GM19035 (cell line): ENCODE measurements at regions not wholly inside any gene's neighbourhood (a gene's known extent, or its start where the extent isn't known, plus 50 kb on each side); places are given as distances from the start of the nearest gene placed in this dataset.

Source experiments
- ATAC-seq: cut with Tn5 transposase; IDR thresholded peaks from one replicate; pipeline ENCODE4 v1.9.1; 2021; ENCODE audit not compliant: unreplicated experiment

DNA sequence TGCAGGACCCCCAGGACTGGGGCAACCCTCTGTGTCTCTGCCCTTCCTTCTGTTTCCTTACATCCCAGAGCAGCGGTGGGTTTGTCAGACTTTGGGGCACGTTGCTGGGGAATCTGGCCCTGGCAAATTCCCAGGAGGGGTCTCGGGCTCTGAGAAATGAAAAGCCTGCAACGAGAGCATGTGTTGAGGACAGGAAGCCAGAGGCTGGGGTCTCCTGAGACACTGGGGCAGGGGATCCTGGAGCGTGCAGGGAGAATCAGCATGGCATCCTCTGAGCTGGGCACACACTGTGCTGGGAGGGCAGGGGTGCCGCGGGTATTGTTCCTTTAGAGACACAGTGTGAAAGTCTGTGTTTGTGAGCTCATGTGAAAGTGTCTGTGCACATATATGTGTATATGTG is 279.9 kb upstream of the PPP2R2D start:
- no peak for ATAC-seq

DNA sequence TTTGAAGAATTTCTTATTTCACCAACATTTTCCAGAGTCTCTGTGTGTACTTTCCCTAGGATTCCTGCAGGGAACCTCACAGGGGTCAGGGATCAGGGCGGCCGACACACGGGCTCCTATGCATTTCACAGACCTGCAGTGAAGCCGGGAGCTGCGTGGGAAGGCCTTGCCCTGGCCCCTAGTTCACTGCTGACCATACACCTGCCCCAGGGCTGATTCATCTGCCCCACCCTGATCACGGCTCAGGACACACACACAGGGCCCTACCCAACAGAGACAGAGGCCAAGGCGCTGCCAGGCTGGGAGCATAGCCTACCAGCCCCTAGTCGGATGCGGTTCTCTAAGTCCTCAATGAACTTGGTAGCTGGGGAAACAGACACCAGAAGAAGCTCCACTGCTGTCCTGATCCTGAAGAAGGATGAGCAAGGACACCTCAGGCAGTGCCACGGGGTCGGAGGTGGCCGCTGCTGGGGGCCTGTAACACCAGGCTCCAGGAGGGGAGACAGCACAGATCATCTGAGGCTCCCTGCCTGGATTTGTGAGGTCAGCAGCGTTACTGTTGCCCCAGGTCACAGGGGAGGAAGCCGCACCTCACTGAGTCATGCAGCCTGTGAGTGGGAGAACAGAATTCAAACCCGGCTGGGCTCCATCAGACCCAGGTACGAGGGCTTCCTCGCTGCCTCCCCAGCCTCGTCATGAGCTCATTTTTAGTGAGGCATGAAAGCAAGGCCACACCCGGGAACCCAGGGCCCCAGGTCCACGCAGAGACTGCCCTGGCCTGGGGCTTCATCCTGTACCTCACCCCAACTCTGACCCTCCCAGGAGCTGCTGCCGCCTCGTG is 278.8 kb upstream of the PPP2R2D start:
- no peak for ATAC-seq

DNA sequence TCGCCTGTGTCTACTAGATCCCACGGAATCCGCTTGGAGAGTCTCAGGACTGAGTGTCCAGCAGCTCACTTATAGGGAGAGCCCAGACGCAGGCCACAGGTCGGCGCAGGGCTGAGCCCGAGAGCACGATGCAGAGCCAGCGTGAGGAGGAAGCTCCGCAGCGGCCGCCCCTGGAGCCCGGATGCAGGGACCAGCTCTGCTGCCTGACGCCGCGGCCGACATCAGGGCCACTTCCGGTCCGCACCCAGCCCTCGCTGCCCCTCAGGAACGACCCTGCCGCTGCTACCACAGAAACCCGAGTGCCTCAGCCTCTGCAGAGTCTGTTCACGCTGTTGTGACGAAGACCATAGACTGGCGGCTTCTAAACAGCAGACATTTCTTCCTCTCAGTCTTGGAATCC is 275.8 kb upstream of the PPP2R2D start:
- ATAC-seq: no peak

DNA sequence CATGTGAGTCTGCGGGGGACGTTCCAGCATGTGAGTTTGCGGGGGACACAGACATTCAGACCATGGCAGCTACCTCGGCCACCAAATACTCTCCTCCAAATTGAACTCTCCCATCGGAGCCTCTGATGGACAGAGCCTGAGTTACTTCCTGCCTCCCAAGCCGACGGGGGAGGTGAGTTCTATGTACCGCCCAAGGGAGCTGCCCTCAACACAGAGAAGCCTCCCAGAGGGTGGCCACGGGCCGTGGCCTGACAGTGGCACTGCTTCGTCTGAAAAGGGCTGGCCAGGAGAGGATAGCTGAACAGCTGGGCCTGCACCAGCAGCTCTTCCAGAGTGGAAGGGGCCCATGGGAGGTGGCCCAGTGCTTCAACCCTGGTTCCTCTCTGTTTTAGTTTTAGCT is 274.5 kb upstream of the PPP2R2D start:
- ATAC-seq: no peak

DNA sequence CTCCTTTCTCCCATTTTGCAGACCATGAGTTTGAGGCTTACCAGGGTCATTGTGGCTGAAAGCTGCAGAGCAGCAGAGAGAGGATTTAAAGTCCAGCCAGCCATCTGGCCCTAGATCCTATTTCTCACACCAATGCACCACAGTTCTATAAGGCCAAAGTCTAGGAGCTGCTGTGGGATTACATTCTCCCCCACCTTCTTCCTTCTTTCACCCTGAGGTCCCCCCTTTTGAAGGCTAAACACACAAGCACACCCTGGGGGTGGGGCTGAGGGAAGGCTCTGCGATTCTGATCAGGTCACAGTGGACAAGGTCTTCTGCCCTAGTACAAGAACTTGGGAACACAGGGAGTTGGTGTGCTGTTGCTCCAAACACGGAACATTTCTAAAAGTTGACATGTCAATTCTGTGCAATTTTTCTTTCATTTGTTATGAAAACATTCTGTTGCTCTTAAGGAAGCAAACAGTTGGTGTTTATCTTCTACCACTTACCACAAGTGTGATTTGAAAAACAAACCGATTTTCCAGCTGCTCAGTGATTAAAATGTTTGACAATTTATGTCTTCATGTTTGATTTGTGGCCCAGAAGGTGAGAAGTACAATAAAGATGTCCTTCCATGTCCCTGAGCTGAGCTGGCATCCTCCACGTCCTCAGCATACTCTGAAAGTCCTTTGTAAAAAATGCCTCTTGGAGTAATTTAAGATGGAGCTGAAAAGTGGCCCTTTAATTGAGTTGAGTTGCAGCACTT is 271.6 kb upstream of the PPP2R2D start:
- no peak for ATAC-seq

DNA sequence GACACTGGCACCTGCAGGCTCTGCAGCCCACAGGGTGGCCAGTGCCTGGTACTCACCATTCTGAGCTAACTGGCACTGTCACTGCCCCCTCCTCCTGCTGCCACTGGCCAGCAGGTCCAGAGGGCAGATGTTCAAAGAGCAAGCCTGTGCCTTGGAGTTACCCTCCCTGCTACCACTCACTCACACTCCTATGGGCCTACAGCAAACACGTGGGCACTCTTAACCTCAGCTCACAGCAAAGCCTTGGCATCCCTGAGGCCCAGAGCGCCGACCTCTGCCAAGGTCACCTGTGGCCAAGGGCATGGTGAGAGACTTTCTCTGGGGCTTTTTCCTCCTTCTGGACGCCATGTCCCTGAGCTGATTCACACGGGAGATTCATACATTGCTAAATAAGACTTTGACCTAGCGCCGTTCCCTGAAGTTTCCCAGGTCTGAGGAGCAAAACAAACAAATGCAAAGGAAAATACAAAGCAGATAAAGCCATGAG is 270.0 kb upstream of the PPP2R2D start:
- ATAC-seq: no peak

DNA sequence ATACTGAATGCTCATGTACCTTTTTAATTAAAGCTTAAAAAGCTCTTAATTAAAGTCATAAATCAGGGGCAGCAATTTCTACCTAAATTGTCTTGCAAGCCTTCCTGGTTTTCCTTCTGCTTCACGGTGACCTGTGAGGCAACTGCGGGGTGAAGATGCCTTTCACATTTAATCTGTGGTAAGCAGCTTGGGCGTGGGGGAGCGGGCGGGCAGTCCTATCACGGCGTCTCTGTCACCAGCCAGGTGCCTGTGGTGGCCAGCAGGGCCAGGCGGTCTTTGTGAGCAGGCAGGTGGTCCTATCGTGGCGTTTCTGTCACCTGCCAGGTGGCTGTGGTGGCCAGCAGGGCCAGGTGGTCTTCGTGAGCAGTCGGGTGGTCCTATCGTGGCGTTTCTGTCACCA is 269.2 kb upstream of the PPP2R2D start:
- no peak for ATAC-seq

DNA sequence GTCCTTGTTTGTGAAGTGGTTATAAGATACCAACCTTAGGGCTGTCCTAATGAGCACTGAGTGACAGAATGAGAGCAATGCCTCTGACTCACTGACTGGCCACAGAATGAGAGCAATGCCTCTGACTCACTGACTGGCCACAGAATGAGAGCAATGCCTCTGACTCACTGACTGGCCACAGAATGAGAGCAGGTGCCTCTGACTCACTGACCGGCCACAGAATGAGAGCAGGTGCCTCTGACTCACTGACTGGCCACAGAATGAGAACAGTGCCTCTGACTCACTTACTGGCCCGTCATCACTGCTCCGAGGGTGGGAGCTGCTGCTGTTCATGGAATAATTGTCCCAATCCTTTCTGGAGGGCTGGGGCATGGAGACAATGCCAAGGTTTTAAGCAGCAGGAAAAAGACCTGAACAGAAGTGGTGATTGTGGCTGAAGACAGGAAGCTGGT is 265.2 kb upstream of the PPP2R2D start:
- no peak for ATAC-seq

DNA sequence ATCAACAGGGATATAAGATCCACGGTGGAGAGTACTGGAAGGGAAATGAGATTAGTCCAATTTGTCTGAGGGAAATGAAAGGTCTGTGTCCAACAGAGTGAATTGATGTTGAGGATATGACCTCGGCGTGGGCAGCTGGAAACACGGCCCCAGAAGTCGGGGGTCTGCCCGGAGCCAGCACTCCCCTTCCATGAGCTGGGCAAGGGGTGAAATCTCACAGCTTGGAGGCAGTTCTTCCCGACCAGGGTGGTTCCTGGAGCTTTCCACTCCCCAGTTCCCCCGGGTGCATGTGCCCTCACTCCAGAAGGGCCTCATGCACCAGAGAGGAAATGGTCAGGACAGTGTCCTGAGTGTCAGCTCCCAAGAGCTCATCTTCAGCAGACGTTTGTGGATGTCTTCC is 264.7 kb upstream of the PPP2R2D start:
- ATAC-seq: no peak

DNA sequence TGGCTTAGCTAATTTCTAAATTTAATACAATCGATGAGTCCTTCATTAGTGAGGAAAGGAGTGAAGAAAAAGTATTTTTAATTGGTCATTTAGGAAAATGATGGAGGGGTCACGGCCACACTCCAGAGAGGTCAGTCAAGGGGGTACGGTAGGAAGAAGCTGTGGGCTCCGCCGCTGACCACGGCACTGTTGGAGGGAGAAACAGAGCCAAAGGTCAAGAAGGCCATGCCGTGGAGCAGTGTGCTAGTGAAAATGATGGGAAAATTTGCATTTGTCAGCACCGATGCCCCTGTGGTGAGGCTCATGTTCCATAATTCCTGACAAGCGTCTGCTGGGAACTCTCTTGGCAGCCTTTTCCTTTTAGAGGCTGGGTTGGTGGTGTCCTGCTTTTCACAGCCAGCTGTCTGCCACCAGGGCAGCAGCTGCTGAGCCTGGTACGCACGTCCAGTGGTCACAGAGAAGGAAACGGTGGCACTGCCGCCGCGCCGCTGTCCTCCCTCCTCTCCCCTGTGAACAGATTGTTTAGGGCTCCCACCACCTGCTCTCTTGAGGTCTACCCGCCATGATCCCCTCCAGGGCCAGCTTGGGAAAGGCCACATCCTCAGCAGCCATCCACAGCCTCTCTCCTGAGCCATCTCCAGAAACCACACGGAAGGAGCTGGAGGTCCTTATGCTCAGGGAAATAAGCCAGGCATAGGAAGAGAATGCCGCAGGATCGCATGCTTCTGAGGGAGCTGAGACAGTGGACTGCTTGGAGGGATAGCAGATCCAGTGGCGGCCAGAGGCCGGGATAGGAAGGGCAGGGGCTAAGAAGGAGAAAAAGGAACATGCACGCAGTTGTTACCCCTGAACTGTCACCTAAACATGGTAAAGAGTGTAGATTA is 263.7 kb upstream of the PPP2R2D start:
- no peak for ATAC-seq

DNA sequence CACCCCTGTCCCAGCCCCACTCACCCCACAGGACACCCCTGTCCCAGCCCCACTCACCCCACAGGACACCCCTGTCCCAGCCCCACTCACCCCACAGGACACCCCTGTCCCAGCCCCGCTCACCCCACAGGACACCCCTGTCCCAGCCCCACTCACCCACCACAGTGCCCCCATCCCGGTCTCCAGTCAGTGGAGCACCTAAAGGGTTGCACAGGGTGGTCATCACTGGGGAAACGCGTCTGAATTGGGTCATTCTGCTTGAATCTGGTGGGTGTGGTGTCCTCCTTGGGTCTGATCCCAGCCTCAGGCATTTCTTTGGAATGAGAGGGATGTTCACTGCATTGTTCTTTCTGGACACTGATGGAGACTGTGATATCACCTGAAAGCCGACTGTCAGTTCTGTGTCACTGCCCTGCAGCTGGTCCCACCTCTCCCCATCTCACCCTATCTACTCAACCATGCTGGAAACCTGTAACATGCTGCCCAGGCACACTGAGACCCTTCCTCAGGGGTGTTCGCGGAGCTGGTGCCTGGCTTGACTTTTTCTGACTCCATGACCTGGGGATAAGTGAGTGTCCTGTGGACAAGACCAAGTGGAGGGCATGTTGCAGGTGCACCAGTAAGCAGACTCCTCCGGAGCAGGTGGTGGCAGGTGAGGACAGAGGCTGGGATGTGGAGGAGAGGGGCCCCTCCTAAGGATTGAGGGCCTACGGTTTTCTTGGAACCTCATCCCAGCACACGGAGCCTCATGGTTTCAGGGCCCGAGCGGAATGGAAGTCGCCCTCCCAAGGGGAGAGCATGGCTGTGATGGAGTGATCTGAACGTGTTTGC is 262.5 kb upstream of the PPP2R2D start:
- no peak for ATAC-seq

DNA sequence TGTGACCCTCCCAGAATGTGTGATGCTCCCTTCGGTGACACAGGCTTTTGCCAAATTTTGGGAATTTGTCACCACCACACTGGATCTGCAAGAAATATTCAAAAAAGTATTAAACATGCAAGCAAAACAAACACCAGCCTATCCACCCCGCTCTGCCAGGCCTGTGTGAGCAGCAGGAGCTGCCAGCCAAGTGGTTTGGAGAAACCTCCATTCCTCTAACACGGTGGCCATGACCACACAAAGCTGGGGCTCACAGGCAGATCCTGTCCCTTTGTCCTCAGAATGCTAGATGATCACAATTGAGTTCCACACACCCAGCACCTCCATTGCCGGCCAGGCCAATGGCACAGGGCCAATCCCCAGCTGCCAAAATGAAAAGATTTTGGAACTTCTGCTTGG is 261.9 kb upstream of the PPP2R2D start:
- no peak for ATAC-seq

DNA sequence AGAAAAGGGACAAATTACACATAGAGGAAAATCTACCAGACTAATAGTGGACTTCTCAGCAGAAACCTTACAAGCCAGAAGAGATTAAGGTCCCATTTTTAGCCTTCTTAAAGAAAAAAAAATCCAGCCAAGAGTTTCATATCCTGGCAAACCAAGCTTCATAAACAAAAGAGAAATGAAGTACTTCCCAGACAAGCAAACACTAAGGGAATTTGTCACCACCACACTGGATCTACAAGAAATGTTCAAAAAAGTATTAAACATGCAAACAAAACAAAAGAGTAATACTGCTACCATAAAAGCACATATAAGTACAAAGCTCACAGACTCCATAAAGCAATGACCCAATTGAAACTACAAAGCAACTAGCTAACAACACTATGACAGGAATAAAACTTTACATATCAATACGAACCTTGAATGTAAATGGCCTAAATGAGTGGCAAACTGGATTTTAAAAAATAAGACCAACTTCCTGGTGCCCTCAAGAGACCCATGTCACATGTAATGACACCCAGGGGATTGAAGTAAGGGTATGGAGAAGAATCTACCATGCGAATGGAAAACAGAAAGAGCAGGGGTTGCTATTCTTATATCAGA is 260.7 kb upstream of the PPP2R2D start:
- ATAC-seq: no peak

DNA sequence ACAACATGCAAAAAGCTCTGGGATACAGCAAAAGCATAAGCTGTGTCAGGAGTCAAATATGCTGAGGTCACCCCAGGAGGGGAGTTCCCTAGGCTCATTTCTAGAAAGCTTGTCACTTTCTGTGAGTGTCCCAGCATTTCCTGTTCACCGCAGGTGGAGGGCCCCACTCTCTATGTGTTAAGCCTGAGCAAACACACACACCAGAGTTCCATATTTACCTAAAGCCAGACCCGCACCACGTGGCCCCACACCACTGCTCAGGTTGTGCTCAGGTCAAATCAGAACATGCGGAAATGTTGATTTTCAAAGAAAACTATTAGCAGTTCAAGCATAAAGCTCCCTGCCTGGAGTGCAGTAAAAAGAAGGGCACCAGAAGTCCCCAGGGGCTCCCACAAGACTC is 259.6 kb upstream of the PPP2R2D start:
- ATAC-seq: peak; percentile 95

DNA sequence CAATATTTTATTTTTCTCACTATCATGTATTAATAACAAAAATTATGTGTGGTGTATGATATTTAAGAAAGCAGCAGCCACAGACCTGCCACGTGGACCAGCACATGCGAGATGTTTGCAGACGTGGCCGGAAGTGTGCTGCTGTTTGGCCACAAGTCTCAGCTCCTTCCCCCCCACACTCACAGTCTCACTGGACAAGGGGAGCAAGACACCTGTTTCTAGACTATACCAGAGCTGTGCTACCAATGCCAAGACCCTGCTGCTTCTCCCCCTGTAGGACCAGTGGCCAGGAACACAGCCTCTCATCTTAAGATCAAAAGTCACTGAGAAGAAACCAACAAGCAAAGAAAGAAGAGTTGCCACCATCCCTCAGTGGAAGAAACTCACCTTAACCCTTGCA is 258.9 kb upstream of the PPP2R2D start:
- ATAC-seq: no peak

DNA sequence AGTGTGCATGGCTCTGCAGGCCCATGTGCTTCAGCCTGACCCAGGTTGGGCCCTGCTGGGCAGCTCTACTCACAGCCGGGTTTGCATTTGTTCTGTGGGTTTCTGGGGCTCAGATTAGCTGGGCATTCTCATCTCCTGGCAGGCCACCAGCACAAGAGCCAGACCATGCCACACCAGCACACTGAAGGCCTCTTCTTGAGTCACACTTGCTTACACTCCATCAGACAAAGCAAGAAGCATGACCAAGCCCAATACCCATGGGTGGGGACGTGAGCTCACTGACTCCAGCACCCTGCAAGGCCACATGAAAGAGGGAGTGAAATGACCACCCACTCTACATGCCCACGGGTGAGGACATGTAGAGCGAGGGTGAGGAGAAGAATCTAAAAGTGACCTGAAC is 257.8 kb upstream of the PPP2R2D start:
- no peak for ATAC-seq

DNA sequence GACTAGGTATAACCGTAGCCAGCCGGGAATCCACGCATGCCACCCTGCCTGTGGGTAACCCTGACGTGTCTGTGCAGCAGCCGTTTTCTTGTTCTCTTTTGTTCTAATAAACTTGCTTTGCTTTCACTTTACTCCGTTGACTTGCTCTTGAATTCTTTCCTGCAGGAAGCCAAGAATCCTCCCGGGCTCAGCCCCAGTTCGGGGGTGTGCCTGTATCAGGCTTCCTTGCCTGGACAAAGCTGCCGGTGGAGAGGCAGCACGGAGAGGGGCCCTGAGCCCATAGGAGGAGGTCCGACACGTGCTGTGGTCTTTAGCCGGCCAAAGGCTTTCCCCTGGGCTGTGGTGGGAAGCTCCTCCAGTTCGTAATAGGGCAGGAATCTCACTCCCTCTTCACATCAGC is 256.5 kb upstream of the PPP2R2D start:
- ATAC-seq: no peak

DNA sequence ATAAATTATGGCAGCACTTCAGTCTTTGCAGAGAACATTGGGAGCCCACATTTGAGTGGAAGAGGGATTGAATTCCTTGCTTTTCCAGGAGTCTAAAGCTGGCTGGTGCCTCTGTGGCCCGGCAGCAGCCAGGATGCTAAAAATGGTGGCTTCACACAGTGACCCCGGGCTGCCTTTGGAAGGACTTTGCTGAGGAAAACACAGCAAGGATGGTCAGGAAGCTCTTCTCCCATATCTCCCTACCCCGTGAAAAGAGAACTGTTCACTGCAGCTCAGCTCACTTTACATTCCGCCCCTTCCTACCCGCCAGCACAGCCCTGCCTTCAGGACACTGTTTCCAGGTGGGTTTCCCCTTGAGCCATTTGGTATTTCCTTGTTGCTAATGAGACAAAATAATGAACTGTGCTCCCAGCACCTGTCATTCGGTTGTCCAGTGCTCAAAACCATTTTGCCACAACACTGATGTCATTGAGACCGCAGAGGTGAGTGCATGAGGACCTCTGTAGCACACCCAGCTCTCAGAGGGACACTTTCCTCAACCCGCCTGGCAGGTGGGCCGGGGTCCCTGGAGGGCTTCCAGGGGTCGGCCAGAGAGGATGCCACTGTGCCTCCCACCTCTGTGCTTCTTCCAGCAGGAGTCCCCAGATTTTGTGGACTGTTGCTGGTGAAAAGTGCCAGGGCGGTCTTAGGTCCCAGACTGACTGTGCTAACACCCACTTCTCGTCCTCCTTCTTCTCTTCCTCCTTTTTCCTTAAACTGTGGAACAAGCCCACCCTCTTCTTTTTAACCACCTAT is 255.7 kb upstream of the PPP2R2D start:
- no peak for ATAC-seq

DNA sequence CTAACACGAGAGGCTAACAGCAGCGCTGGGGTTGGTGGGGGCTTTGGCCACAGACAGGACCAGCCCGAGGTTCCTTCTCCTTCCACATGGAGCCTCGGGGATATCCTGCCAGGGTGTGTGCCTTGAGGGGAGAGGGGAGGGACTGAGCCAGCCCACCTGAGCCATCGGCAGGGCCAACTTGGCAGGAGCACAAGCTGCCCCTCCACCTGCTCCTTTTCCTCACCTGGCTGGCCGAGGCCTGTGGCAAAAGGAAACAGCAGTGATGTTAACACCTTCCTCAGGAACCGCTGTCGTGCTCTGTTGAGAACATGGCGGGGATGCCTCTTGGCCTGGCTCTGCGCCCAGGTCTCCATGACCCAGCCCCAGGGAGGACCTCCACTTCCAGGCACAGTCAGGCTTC is 255.1 kb upstream of the PPP2R2D start:
- no peak for ATAC-seq
